Activated CD8-positive, alpha-beta T cell treated with anti-CD3 and anti-CD28 coated beads, Interleukin-2, amount 10 ng/mL, durations not matched to agents 7 days and 5 days (primary cell): ENCODE measurements at regions not wholly inside any gene's neighbourhood (a gene's known extent, or its start where the extent isn't known, plus 50 kb on each side); places are given as distances from the start of the nearest gene placed in this dataset.

Experiments used
- ATAC-seq: fragments of 150-1000 bp; cut with Tn5 transposase; one replicate; pipeline ENCODE4 v1.10.0; 2021; ENCODE audit warnings: moderate library complexity
- CTCF ChIA-PET: fragments of 350-600 bp; sonication (Branson Sonifier 250); formaldehyde crosslinking; loops from one replicate; lab custom pipeline; 2021; ENCODE audit warnings: antibody characterized with exemption; lab: Charles Lee
- POLR2A ChIA-PET: fragments of 350-600 bp; sonication (Branson Sonifier 250); formaldehyde crosslinking; loops from one replicate; lab custom pipeline; 2021; ENCODE audit warnings: antibody characterized with exemption; lab: Charles Lee
- DNase-seq: peaks from one replicate; pipeline ENCODE4 v3.0.0-alpha.2; 2020
- H3K27ac Mint-ChIP-seq: one replicate; pipeline ENCODE4 v1.8.0; 2021; ENCODE audit warnings: mild to moderate bottlenecking, mixed read lengths
- H3K27me3 Mint-ChIP-seq: one replicate; pipeline ENCODE4 v1.8.0; 2021; ENCODE audit warnings: low read depth, mixed read lengths
- H3K36me3 Mint-ChIP-seq: one replicate; pipeline ENCODE4 v1.8.0; 2021; ENCODE audit warnings: low read depth, mixed read lengths
- H3K4me1 Mint-ChIP-seq: one replicate; pipeline ENCODE4 v1.8.0; 2021; ENCODE audit warnings: low read depth, mixed read lengths
- H3K4me3 Mint-ChIP-seq: one replicate; pipeline ENCODE4 v1.8.0; 2021; ENCODE audit warnings: mild to moderate bottlenecking, mixed read lengths
- H3K9me3 Mint-ChIP-seq: one replicate; pipeline ENCODE4 v1.8.0; 2022; ENCODE audit warnings: mixed read lengths; ENCODE audit not compliant: insufficient read depth

DNA sequence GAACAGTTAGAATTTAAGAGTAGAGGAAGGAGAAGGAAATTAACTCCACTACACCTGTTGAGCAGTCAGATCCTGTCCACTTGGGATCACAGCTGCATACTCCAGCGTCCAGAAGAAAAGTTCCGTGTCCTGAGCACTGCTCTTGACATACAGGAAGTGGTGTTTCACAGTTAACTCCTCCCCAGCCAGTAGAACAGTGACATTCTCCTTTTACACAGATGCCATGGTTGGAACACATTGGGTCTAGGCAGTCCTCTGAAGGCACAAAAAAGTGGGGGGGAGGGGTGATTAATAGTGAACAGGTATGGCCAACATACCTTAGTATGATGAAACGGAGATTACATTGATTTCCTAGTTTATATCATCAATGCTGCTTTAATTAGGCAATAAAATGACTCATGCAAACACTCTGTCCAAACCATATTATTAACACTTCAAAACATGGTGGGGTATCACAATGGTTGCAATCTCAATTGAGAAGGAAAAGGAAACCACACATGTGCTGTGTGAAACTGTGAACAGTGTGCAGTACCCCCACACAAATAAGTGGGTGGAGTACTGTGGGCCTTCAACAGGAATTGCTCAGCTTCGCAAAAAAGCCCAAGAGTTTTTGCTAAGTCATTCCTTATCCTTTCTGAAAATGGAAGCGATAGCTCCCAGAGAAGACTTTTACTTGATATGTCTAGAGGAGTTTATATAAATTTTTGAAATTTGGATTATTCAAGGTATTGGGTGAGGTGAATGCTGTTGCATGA is 295.6 kb downstream of the SH2D1A start:
- peaks cover 2% of the 10 kb centered on the region for H3K4me1 Mint-ChIP-seq
- CTCF ChIA-PET: no interaction called here
- H3K4me3 Mint-ChIP-seq: no peak overlapping the region
- no peaks in the 10 kb centered on the region for H3K27me3 Mint-ChIP-seq
- H3K9me3 Mint-ChIP-seq: no peaks in the 10 kb centered on the region
- H3K27ac Mint-ChIP-seq: no peak overlapping the region
- POLR2A ChIA-PET: no interaction called here
- no peaks in the 10 kb centered on the region for H3K36me3 Mint-ChIP-seq
- ATAC-seq: no peak
- no peak for DNase-seq

DNA sequence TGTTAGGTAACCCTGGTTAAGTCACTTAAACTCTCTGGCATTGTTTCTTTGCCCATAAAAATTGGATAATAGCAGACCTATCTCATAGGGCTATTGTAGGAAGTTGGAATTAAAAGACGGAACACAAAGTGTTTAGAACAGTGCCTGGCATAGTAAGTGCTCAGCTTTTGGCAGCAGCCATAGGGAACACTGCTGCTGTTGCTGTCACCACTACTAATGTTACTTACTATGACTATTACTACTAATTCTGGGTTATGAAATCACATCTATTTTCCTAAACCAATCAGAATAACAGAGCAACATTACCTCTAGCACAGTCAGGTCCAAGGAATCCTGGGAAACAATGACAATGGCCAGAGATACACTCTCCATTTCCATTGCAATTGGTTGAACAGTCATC is 300.0 kb downstream of the SH2D1A start:
- H3K27ac Mint-ChIP-seq: no peak overlapping the region
- no peaks in the 10 kb centered on the region for H3K36me3 Mint-ChIP-seq
- DNase-seq (no peak), ATAC-seq (no peak)
- H3K27me3 Mint-ChIP-seq: no peaks in the 10 kb centered on the region
- no peaks in the 10 kb centered on the region for H3K9me3 Mint-ChIP-seq
- ChIA-PET POLR2A (no interaction called here), CTCF (no interaction called here)
- no peak overlapping the region for H3K4me3 Mint-ChIP-seq
- H3K4me1 Mint-ChIP-seq: peaks cover 2% of the 10 kb centered on the region

DNA sequence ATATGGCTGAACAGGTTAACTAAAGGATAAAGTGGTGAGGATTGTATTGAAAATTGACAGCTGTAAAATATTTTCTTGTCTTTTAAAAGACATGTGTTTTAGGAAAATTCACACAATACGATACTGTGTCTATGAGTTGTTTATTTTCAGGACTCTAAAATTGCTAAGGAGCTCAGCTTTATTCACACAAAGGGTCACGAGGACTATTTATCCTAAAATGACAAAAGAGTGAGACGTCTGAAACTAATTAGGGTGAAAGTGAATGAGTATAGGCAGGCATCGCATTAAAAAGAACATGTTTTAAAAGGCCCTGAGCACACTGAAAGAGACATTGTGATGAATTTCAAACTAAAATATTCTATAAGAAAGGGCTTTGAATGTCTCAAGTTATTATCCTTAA is 304.7 kb downstream of the SH2D1A start:
- no peak overlapping the region for H3K27ac Mint-ChIP-seq
- H3K4me1 Mint-ChIP-seq: no peaks in the 10 kb centered on the region
- no peaks in the 10 kb centered on the region for H3K36me3 Mint-ChIP-seq
- ChIA-PET CTCF (no interaction called here), POLR2A (no interaction called here)
- ATAC-seq (no peak), DNase-seq (no peak)
- H3K4me3 Mint-ChIP-seq: no peak overlapping the region
- H3K27me3 Mint-ChIP-seq: no peaks in the 10 kb centered on the region
- no peaks in the 10 kb centered on the region for H3K9me3 Mint-ChIP-seq

DNA sequence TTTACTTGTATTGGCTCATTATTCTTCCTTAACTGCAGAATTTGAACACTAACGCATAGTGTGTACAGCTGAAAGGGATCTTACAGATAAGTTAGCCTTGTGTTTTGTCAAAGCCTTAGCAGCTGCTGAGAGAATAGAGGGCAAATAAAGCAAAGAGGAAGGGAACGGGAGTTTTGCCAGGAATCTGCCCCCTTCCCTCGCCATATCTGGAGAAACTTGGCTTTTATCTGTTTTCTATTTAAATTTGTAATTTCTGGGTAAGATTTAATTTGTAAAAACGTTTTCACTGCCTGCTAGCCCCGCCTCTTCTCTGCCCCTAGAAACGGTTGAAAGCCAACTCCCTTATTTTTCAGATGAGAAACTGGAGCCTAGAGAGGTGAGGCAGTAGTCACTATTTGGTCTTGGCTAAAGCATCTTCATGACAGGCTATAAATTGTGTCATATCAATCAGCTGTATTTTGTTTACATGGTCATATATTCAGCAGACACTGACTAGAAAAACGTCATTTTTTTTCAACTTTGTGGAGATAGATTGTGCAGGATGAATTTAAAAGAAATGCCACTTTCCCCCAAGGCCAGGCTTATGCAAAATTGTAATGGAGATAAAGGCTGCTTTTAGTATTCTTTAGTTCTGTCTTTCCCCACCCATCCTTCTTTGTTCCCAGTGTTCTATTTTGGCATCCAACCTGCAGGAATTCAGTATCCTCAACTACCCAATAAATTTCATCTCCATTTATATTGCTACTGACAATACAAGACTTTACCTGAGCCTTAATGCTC is 319.4 kb downstream of the SH2D1A start:
- Mint-ChIP-seq H3K27me3 (no peaks in the 10 kb centered on the region), H3K4me3 (no peak overlapping the region), H3K36me3 (no peaks in the 10 kb centered on the region), H3K27ac (no peak overlapping the region), H3K4me1 (no peaks in the 10 kb centered on the region), H3K9me3 (no peaks in the 10 kb centered on the region)
- ChIA-PET POLR2A (no interaction called here), CTCF (no interaction called here)
- ATAC-seq (no peak), DNase-seq (no peak)

DNA sequence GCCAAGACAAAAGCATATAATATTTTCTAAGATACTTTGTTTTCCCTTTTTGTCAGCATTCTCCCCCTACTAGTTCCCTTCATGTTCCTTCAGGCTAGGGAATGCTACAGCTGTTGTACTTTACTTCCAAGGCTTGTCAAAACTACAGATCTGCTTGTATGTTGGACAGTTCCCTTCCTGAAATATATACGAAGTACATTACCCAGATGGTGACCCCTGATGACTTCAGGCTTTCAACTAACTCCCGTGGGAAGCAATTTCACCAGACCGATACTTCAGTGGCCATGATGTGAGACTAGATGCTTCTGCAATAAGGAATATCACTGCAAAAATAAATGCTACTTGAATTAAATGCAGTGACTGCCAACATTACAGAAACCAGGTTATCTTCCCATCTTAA is 332.8 kb downstream of the SH2D1A start:
- no peak for ATAC-seq
- Mint-ChIP-seq H3K4me1 (no peaks in the 10 kb centered on the region), H3K9me3 (no peaks in the 10 kb centered on the region), H3K36me3 (no peaks in the 10 kb centered on the region), H3K27me3 (no peaks in the 10 kb centered on the region), H3K4me3 (no peak overlapping the region), H3K27ac (no peak overlapping the region)
- CTCF ChIA-PET: no interaction called here
- no peak for DNase-seq
- POLR2A ChIA-PET: no interaction called here

DNA sequence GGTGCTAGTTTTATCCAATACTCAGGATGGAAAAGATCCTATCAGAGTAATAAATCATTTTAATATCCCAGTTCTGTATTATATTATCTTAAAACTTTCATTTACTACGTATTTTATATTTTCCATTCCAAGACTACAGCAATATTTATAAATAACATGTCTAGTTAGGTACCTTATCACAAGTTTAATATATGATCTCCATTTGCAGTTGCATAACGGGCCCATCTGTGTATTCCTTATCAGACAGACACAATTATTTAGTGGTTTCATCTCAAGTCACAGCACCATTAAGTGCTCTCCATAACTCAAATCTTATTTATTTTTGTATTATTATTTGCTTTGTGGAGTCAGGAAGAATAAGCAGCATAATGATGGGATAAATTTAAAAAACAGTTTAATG is 333.9 kb downstream of the SH2D1A start:
- ATAC-seq: no peak
- POLR2A ChIA-PET: no interaction called here
- no peak overlapping the region for H3K27ac Mint-ChIP-seq
- no peak overlapping the region for H3K4me3 Mint-ChIP-seq
- no peaks in the 10 kb centered on the region for H3K4me1 Mint-ChIP-seq
- no peak for DNase-seq
- no peaks in the 10 kb centered on the region for H3K9me3 Mint-ChIP-seq
- CTCF ChIA-PET: no interaction called here
- H3K36me3 Mint-ChIP-seq: no peaks in the 10 kb centered on the region
- no peaks in the 10 kb centered on the region for H3K27me3 Mint-ChIP-seq

DNA sequence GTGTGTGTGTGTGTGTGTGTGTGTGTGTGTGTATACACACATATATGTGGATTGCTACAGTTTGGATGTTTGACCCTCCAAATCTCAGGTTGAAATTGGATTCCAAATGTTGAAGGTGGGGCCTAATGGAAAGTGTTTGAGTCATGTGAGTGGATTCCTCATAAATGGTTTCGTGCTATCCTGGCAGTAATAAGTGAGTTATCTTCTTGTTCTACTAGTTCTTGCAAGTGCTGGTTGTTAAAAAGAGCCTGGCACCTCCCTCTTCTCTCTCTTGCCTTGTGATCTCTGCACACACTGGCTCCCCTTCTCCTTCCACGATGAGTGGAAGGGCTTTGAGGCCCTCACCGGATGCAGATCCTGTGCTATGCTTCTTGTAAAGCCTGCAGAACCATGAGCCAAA is 344.1 kb downstream of the SH2D1A start:
- H3K4me3 Mint-ChIP-seq: no peak overlapping the region
- no peaks in the 10 kb centered on the region for H3K9me3 Mint-ChIP-seq
- ChIA-PET CTCF (no interaction called here), POLR2A (no interaction called here)
- no peak for DNase-seq
- no peak overlapping the region for H3K27ac Mint-ChIP-seq
- no peak for ATAC-seq
- H3K36me3 Mint-ChIP-seq: no peaks in the 10 kb centered on the region
- no peaks in the 10 kb centered on the region for H3K27me3 Mint-ChIP-seq
- no peaks in the 10 kb centered on the region for H3K4me1 Mint-ChIP-seq

DNA sequence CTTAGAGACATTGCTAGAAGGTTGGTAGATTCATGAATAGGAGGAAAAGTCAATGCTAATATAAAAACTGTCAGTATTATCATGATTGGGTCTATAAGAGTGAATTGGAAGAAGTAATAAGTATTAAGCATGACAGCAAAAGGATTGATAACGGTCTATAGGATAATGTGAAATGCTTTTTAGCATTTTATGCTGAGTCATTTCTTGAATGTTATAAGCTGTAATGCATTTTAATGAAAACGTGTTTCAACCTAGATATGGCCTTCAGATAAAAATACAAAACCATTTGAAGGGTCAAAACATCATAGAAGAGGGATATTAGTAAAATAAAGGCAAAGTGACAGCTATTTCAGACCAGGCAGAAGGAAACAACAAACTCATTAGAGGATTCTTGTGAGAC is 353.5 kb downstream of the SH2D1A start:
- Mint-ChIP-seq H3K4me1 (no peaks in the 10 kb centered on the region), H3K36me3 (no peaks in the 10 kb centered on the region), H3K27ac (no peak overlapping the region), H3K27me3 (no peaks in the 10 kb centered on the region), H3K9me3 (no peaks in the 10 kb centered on the region), H3K4me3 (no peak overlapping the region)
- ChIA-PET POLR2A (no interaction called here), CTCF (no interaction called here)
- DNase-seq (no peak), ATAC-seq (no peak)

DNA sequence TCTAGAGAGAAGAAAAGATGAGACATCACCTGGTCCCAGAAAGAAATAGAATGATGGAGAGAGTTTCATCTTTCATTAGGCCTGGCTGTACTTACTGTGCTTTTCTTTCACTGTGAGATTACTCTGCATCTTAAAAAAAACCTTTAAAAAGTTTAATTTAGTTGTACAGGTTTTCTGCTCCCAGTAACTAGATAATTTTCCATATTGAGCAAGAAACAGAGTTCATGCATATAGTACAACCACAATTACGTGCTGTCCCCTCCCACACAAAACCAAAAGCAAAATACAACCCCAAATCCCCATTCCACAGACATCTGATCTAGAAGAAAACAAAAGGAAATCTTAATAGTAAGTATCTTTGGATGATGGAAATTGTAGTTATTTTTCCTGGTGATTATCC is 371.2 kb downstream of the SH2D1A start:
- no peak for DNase-seq
- Mint-ChIP-seq H3K4me3 (no peak overlapping the region), H3K4me1 (no peaks in the 10 kb centered on the region), H3K36me3 (no peaks in the 10 kb centered on the region), H3K27ac (no peak overlapping the region), H3K9me3 (no peaks in the 10 kb centered on the region), H3K27me3 (no peaks in the 10 kb centered on the region)
- ATAC-seq: no peak
- POLR2A ChIA-PET: no interaction called here
- CTCF ChIA-PET: no interaction called here

DNA sequence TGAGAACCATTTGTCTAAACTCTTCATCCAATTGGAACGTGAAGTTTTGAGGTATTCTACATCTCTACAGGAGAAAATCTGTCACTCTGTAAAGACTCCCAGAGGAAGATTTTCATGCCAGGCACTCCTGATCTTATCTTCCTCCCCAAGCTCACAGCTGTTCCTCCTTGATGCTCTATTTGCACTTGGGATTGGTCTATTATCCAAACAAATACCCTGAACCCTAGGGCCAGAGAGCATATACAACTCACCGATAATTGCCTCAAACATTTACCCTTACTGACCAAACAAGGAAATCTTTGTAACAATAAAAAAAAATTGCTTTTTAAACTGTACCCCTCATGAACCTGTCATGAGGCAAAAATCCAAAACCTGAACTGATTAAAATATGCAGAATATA is 372.7 kb downstream of the SH2D1A start:
- CTCF ChIA-PET: no interaction called here
- ATAC-seq (no peak), DNase-seq (no peak)
- no peak overlapping the region for H3K27ac Mint-ChIP-seq
- no peak overlapping the region for H3K4me3 Mint-ChIP-seq
- H3K4me1 Mint-ChIP-seq: no peaks in the 10 kb centered on the region
- H3K36me3 Mint-ChIP-seq: no peaks in the 10 kb centered on the region
- no peaks in the 10 kb centered on the region for H3K27me3 Mint-ChIP-seq
- POLR2A ChIA-PET: no interaction called here
- no peaks in the 10 kb centered on the region for H3K9me3 Mint-ChIP-seq

DNA sequence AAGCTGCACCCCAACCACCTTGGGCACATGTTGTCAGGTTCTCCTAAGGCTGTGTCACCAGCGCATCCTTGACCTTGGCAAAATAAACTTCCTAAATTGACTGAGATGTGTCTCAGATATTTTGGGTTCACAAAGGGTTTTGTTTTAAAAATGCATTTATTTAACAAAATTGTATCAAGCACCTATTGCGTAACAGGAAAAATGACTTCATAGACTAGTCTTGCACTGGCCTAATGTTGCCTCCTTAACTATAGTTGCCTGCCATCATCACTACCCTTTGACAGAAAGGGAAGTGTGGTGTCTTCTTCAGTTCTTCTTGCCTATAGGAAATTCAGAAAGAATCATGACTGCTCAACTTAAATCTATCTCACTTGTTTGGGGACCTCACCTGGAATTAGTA is 374.2 kb downstream of the SH2D1A start:
- no peaks in the 10 kb centered on the region for H3K4me1 Mint-ChIP-seq
- H3K36me3 Mint-ChIP-seq: no peaks in the 10 kb centered on the region
- CTCF ChIA-PET: no interaction called here
- POLR2A ChIA-PET: no interaction called here
- DNase-seq (no peak), ATAC-seq (no peak)
- no peaks in the 10 kb centered on the region for H3K27me3 Mint-ChIP-seq
- H3K4me3 Mint-ChIP-seq: no peak overlapping the region
- no peak overlapping the region for H3K27ac Mint-ChIP-seq
- H3K9me3 Mint-ChIP-seq: no peaks in the 10 kb centered on the region

DNA sequence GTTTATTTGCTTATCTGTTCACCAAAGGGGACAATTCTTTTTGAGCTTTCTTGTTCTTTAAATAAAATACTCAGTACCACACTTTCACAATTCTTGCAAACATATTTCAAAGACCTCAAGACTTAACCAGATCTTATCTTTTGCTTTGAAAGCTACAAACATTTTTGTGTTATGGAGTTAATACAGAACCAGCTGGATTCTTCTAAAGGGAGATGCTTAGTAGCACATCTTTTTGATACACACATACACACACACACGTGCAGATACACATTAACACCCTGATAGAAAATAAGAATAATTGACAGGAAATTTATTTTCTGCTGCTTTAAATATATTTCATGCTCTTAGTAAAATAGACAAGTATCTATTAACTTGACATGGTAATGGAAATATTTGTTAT is 379.1 kb downstream of the SH2D1A start:
- ChIA-PET CTCF (no interaction called here), POLR2A (no interaction called here)
- DNase-seq: no peak
- Mint-ChIP-seq H3K27ac (no peak overlapping the region), H3K4me1 (peaks cover 6% of the 10 kb centered on the region), H3K36me3 (no peaks in the 10 kb centered on the region), H3K9me3 (no peaks in the 10 kb centered on the region), H3K4me3 (no peak overlapping the region), H3K27me3 (no peaks in the 10 kb centered on the region)
- ATAC-seq: no peak
